ENCODE measurements at regions not wholly inside any gene's neighbourhood (a gene's known extent, or its start where the extent isn't known, plus 50 kb on each side); places are given as distances from the start of the nearest gene placed in this dataset.

- TF ChIP-seq LEF1 (IDR thresholded peaks at IDR 0.05; ENCODE audit: borderline replicate concordance) (no peak), SUZ12 (IDR thresholded peaks at IDR 0.05) (no peak), FOXM1 (IDR thresholded peaks at IDR 0.05; ENCODE audit: borderline replicate concordance) (no peak), ZNF384 (IDR thresholded peaks at IDR 0.05) (no peak), BHLHE40 (IDR thresholded peaks at IDR 0.05; ENCODE audit: borderline replicate concordance) (no peak), NFRKB (IDR thresholded peaks at IDR 0.05) (no peak), SP1 (IDR thresholded peaks at IDR 0.05) (no peak), FOXA1 (IDR thresholded peaks at IDR 0.05) (no peak), ELF4 (IDR thresholded peaks at IDR 0.05) (no peak), HDGF (IDR thresholded peaks at IDR 0.05; ENCODE audit: borderline replicate concordance) (no peak), PKNOX1 (IDR thresholded peaks at IDR 0.05) (no peak), TARDBP (IDR thresholded peaks at IDR 0.05) (no peak), L3MBTL2 (conservative IDR thresholded peaks at IDR 0.05) (no peak), FOXK2 (IDR thresholded peaks at IDR 0.05) (no peak)
Measured at GRCh38 chr16:5383737-5384136, 286.1 kb upstream of the EEF2KMT start.
